HG03565 (cell line): ENCODE measurements at regions not wholly inside any gene's neighbourhood (a gene's known extent, or its start where the extent isn't known, plus 50 kb on each side); places are given as distances from the start of the nearest gene placed in this dataset.

ENCODE experiments used
- ATAC-seq: cut with Tn5 transposase; IDR thresholded peaks from one replicate; pipeline ENCODE4 v1.9.1; 2021; ENCODE audit warnings: mild to moderate bottlenecking, moderate library complexity; ENCODE audit not compliant: unreplicated experiment

DNA sequence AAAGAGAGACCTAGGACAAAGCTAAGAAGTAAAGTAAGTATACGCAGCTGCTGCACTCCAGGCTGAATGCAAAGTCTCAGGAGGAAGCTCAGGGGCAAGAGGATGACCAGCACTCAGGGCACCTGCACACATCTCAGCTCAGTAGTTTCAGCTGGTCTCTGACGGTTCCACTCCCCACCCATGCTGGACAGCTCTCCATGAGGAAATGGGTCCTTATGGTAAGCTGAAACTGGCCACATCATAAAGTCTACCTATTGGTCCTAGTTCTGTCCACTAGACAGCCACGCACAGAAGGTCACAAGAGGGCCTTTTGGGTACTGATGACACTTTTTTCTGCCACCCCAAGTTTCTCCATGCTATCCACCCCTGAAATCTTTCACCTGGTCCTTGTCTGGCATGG is 215.3 kb downstream of the TTC32 start:
- no peak for ATAC-seq

DNA sequence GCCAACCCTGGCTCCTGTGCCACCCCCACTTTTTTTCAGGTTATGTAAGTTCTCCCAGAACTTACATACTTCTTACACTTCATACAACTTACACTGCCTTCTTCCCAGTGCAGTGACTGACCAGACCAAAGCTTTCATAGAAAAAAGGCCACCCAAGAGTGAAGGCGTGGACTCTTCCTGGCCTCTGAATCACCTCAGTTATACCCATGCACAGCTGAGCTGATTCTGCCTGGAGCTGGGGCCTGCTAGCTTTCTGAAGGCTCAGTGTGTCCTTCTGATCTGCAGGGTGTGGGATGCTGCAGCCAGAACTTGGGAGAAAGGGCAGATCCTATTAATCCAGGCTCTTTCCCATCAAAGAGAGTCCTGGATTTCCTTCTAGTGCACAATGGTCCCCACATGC is 216.1 kb downstream of the TTC32 start:
- no peak for ATAC-seq

DNA sequence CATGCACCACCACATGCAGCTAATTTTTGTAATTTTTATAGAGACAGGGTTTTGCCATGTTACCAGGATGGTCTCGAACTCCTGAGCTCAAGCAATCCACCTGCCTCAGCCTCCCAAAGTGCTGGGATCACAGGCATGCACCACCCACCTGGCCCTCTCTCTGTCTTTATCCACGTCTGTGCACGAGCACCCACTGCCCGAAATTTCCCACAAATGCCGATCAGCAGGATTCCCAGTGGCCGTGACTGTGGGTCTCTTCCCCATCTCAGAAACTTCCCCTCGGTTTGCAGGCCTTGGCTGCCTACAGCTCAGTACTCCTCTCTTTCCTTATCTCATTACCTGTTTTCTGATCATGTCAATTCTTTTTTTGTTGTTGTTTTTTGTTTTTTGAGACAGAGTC is 217.3 kb downstream of the TTC32 start:
- ATAC-seq: no peak

DNA sequence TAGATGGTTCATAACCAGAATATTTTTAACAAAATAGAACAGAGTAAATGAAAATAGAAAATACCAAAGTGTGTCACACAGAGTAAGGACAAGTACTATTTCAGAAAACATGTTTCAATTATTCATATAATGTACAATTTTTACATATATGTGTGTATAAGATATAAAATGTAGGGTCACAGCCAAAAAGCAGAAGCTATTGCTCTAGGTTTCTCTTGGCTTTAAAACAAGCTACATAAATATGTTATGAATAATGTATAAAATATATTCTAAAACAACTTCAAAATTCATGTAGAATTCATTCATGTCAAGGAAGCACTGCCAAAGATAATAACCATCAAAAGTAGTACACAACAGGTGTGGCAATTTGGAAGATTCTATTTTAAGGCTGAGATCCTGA is 218.2 kb downstream of the TTC32 start:
- no peak for ATAC-seq

DNA sequence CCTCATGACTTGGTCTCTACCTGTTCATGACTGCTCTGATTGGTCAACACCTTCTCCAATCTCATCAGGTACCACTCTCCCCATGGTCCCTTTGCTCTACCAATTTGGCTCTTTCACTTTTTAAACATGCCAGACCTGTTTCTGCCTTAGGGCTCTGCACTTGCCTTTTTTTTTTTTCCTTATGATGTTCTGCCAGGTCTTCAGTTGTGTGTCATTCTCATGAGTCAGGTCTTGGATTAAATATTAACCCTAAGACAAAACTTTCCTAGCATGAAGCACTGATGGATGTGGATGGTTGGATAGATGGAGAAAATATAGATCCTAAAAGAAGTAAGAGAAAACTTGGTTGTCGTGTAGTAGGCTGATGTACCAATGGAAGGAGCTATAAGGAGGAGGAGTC is 219.3 kb downstream of the TTC32 start:
- no peak for ATAC-seq

DNA sequence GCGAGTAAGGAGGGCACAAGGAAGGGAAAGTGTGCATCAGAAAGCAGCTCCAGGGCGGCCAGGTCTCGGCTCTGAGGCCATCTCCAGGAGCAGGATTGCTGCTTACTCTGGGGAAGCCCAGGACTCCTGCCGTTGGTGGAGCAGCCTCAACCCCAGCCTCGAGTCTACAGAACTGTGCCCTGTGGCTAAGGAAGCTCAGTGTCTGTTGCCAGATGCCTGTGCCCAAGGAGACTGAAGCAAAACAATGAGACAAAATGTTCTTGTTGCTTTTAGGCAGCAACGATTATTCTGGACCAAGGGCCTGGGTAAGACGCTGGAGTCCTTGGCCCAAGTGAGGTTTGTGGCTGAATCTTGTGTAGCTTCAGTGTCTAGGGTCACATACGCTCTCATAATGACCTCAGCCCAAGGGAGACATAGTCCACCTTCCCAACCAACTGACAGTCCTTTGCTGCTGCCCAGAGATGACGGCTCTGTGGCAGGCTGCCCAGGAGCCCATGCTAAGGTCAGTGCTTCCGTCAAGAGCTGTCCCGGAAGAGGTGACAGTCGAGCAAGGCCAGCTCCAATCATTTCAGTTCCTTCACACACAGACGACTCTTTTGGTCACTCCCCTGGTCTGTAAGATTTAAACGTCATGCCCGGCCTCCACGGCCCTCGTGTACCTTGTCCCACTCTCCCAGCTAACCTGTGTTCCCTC is 223.8 kb downstream of the TTC32 start:
- no peak for ATAC-seq

DNA sequence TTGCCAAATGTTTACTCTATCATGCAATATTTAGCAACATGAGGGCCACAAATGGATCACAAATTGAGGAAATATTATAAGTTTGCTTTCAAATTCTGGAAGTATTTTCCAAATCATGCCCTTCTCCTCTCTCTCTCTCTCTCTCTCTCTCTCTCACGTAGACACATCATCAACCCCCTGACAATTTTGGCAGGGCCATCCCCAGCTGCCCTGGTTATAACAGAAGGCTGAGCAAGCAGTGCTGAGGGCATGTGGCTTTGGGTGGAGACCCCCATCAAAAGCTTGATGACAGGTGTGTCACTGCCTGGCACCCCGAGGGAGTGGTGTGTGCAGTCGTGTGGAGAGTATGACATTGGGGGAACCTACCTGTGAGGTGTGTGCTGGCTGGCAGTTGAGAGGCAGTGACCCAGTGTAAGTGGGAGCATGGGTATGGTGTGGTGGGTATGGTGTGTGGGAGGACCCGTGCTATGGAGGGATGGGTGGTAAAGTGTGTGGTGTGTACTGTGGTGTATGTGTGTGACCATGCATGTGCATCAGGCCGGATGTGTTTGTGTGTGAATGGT is 224.5 kb downstream of the TTC32 start:
- ATAC-seq: no peak

DNA sequence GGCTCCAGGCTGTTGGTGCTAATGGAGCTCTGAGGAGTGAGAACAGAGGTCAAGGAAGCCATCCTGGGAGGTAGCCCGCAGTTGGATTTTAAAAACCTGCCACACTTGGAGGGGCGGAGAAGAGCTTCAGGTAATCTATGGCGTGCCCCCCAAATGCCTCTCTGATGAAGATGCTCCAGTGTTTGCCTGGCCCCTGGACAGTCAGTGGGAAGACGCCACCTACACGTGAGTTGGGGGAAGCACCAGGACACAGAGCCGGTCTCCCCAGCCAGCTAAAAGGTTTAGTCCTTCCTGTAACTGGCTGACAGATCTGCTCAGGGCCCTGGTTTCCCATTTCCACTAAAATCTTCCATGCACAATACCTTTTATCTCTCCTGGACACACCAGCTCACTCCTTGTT is 225.0 kb downstream of the TTC32 start:
- no peak for ATAC-seq

DNA sequence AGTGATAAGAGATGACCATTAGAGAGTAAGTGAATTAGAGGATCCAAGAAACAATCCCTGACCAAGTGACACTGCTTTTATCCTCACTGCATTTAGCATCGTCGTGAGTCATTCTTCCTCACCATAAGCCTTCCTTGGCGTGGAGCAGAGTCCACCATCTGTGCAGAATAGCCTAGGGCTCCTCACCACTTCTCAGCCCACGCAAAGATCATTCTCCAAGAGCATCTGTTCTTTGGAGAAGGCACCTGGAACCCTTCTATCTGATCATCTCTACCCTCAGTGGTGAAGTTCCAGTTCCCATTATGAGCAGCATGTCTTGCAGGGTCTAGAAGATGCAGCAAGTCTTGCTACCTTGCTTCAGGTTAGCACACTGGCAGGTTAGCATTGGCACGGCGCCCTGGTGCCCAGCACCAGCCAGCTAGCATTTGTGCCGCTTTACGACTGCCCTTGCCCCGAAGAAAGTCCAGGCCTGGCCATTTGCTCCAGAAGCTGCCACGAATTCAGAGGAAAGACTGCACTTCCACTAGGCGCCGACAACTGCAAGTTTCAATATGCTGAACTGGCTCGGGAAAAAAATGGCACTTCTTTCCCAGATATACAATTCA is 225.8 kb downstream of the TTC32 start:
- no peak for ATAC-seq

DNA sequence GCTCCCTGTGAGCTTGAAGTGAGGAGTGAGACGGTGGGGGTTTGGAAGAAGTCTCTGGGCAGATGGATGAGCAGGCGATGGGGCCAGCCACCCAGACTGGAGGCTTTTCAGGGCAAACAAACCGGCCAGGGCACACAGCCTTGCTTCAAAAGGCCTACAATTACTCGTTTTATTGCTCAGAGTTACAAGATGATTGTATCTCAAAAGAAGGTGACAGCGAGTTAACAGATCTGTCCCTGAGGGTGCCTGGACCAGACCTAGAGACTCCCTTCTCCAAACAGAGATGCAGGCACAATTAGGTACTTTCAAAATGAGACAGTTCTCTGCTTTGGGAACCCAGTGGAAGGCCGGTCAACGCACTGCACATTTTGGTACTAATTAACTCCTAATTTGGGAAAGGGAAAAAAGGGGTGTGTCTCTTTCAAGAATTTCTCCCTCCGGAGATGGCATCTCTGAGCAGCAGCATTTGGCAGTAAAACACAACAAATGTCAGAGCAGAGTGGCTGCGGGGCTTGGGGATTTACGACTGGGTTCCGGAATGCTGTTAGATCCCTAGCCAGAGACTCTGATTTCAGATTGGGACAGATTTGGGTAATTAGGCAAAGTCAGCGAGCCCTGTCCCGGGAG is 226.7 kb downstream of the TTC32 start:
- ATAC-seq: no peak

DNA sequence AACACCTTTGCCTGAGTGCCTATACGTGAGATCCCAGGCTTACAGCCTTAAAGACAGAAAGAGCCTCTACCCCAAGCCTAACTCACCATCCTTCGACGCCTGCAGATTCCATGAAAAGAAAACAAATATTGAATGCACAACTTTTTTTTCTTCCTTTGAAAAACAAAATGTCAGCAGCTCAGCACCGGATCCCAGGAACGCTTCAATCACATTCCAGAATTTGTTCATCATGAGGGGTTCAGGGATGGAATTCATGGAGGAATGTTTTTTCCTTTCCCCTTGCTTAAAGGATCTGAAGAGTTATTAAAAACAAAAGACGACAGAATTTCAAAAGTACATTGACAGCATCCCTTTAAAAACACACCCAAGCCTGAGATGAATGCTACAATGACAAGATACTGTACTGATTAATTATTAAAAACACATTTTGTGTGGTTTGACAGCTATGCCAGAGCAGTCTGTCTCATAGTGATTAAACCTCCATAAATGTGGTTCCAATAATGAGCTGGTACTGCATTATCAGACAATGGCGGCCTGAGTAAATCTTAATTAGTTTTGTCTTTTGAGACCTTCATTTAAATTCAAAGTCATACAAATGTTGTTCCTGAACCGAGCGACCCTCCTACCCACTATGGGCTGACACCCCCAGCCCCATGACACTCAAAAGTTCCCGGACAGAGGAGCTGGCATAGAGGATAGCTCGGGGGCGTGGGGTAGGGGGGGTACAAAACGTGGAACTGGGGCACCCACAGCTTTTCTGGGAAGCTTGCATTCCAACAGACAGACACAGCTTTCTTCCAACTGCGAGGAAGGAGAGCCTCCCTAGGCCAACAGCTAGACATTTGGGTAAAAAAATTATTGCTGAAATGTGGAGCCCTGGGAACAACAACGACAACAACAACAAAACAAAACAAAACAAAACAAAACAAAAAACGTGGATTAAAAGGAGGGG is 227.5 kb downstream of the TTC32 start:
- no peak for ATAC-seq

DNA sequence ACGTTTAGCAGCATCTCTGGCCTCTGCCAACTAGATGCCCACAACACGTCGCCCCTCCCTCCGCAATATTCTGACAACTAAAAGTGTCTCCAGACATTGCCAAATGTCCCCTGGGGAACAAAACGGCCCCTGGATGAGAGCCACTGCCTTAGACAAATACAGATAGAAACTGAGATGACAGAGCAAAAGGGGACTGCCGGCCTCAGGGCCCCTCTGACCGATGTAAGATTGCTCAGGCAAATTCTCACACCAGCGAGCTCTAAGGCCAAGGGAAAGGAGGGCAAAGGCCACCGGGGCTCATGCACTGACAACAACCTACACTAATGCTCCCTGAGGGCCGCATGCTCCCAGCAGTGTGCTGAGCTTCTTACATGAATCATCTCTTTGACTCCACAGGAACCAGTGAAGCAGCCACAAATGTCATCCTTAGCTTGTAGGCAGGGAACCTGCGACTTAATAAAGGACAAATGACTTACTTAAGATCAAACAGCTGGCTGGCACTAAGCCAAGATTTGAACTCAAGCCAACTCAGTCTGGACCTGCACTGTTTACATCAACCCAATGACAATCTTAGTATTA is 228.5 kb downstream of the TTC32 start:
- no peak for ATAC-seq

DNA sequence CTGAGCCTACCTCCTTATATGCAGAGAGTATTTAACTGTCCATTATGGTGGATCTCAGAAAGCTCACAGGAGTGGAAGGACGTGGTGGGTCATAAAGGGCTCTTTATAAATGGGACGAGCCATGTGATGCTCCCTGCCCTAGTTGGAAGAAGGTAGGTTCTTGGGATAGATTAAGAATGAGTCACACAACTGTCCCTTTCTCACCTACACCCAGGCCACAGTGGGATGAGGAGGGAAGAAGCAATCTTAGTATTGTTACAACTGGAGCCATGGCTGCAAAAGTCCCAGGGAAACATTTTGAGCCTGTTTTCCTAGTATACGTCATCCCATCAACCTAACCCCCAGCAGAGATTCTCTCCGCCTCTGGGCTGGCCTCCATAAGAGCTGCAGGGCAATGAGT is 229.9 kb downstream of the TTC32 start:
- ATAC-seq: no peak

DNA sequence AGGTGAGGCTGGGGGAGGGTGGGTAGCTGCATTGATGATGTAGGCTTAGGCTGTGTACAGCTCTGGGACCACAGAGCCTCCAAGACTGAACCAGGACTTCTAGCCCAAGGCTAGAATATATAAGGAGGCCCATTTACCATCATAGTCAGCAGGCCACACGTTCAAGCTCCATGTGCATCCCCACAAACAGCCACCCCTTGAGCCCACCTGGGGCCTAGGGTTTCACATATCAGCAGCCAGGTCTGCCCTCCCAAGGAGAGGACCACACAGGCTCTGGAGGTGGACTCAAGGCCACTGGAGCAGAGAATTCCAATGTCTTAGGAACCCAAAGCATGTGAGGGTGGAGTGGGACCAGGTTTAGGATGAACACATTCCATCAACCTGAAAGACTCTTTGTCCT is 230.5 kb downstream of the TTC32 start:
- ATAC-seq: no peak

DNA sequence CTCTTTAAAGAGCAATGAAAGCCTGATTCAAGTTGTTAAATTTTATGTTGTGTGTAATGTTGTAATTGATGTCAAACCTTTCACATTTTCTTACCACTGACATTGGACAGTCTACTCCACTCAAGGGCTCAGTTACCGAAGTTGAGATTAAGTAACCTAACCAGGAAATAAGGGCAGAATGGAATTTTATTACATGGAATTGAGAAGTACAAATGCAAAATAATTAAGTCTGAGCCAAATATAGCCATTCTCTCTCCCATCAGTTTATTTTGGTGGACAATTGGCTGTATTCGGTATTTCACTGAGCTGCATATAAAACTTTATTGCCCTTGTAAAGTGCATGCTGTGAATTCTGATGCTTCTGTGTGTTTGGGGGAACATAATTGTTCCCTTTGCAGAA is 231.5 kb downstream of the TTC32 start:
- ATAC-seq: no peak

DNA sequence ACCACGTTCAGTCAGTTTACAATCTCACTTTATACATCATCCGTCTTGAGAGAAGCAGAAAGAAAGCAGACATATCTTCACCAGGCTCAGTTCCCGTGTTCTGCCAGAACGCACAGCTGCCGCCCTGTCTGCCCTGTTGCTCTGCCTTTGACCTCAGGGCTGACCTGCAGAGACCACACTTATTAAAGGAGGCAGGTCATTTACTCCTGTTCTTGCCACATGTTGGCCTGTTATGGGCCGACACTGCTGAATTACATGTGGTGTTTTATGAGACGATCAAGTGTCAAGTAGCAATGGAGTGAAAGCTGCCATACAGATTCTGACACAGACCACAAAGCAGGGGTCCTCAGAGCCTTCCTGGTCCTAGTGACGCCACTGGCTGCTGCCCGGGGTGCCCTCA is 232.2 kb downstream of the TTC32 start:
- ATAC-seq: no peak

DNA sequence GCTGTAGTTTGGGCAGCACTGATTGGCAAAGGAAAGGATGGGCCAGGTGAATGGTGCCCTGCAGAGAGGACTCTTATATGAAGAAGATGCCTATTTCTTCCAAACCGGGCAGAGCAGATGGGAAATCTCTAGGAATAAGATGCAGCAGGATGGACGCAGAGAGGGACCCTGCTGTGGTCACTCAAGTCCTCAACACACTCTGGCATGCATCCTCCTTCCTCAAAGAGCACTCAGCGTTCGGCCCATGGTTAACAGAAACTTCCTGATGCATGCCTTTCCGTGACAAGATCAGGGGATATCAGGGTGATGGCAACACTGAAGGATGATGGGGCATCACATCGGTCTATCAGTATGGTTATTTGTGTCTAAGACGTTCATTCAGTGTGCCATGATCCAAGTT is 232.7 kb downstream of the TTC32 start:
- no peak for ATAC-seq

DNA sequence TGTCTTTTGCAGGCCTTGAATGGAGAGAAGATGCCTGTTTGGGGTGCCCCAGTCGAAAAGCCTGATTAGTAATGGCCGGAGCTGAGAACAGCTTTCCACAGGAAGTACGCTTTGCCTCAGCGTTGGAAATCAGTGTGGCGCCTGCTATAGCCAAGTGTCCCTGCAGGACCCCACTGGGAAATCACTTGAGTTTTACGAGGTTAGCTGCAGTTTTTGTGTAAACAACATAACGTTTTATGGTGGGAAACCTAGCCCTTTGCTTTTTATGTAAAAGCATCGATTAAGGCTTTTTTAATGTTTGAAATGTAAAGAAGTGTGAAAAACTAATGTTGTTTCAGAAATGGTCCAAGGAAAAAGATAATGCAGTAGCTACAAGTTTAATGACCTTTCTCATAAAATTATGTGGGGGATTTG is 234.2 kb downstream of the TTC32 start:
- no peak for ATAC-seq

DNA sequence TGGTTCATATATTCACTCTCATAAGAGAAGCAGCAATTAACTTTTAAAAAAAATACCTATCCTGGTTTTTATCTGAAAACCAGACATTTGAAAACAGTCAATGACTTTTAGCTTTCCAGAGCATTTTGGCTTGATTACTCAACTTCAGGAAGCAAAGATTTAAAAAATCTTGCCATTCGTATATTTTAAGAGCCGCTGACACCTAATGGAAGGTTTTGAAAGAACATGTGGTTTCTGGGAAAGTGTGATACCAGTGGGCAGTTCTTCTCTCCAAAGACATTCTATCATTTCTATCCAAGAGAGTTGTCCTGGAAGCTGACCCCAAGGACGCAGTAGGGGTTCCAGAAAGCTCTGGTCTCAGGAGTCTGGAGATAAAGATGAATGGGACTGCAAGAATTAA is 234.7 kb downstream of the TTC32 start:
- no peak for ATAC-seq

DNA sequence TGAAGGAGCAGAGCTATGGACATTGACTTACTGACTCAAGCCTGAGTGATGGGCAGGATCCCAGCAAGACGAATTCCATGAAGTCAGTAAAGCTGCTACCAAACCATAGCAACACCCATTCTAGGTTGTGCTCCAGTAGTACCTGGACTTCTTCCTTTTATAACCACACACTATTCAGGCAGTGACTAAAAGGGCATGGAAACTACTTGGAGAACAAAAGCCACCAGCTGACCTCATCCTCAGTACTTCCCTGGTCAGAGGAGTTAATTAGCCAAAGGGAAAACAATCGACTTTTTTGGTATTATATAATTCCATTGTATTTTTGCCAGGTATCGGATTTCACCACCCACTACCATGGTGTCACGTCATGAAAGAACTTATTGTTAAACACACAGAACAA is 237.1 kb downstream of the TTC32 start:
- ATAC-seq: no peak
